Neuronal stem cell (in vitro differentiated cells): ENCODE measurements at regions not wholly inside any gene's neighbourhood (a gene's known extent, or its start where the extent isn't known, plus 50 kb on each side); places are given as distances from the start of the nearest gene placed in this dataset.

Experiments used
- DNase-seq: peaks from one replicate; pipeline ENCODE4 v3.0.0-alpha.2; 2013; ENCODE audit warnings: low spot score
- H2AFZ ChIP-seq: one replicate; pipeline ENCODE4 v1.6.1; 2013; ENCODE audit warnings: mild to moderate bottlenecking, low read length, inconsistent platforms
- H2AK5ac ChIP-seq: 2 replicates; pipeline ENCODE4 v1.6.1; 2013; ENCODE audit warnings: low read depth, mild to moderate bottlenecking, inconsistent platforms, low read length, moderate library complexity, mixed read lengths
- H2BK120ac ChIP-seq: 2 replicates; pipeline ENCODE4 v1.6.1; 2013; ENCODE audit warnings: low read depth, mild to moderate bottlenecking, inconsistent platforms, low read length, moderate library complexity, mixed read lengths
- H2BK12ac ChIP-seq: one replicate; pipeline ENCODE4 v1.6.1; 2013; ENCODE audit warnings: low read length, inconsistent platforms
- H2BK15ac ChIP-seq: 2 replicates; pipeline ENCODE4 v1.6.1; 2013; ENCODE audit warnings: mild to moderate bottlenecking, low read length, inconsistent platforms, mixed read lengths
- H2BK5ac ChIP-seq: one replicate; pipeline ENCODE4 v1.6.1; 2013; ENCODE audit warnings: inconsistent platforms, mild to moderate bottlenecking, low read length, moderate library complexity
- H3K14ac ChIP-seq: one replicate; pipeline ENCODE4 v1.6.1; 2013; ENCODE audit warnings: low read length, inconsistent platforms
- H3K18ac ChIP-seq: 2 replicates; pipeline ENCODE4 v1.6.1; 2013; ENCODE audit warnings: low read length, inconsistent platforms
- H3K23ac ChIP-seq: 2 replicates; pipeline ENCODE4 v1.6.1; 2013; ENCODE audit warnings: low read depth, mild to moderate bottlenecking, mixed read lengths, low read length, inconsistent platforms; ENCODE audit not compliant: poor library complexity
- H3K27ac ChIP-seq: replicated peaks from 3 replicates; pipeline ENCODE4 v1.5.1; 2013; ENCODE audit warnings: low read length, inconsistent platforms
- H3K27me3 ChIP-seq, 3 experiments: 2 replicates each; pipeline ENCODE4 v1.6.1; 2013; ENCODE audit warnings: low read length in 3 of 3, mild to moderate bottlenecking in 2 of 3, inconsistent platforms in 1 of 3, low read depth in 1 of 3, mixed read lengths in 1 of 3, moderate library complexity in 1 of 3; ENCODE audit not compliant: control insufficient read depth in 3 of 3, insufficient read depth in 3 of 3
- H3K36me3 ChIP-seq, 2 donors: replicated peaks in 1 of 2; 2 replicates each; pipeline ENCODE4 v1.6.1; 2013; ENCODE audit warnings: low read length in 2 of 2; ENCODE audit not compliant: control insufficient read depth in 2 of 2, insufficient read depth in 2 of 2
- H3K4ac ChIP-seq: 2 replicates; pipeline ENCODE4 v1.6.1; 2013; ENCODE audit warnings: inconsistent platforms, mild to moderate bottlenecking, low read length, moderate library complexity
- H3K4me1 ChIP-seq, 2 donors: 1 replicate in 1 of 2; 2 replicates in 1 of 2; pipeline ENCODE4 v1.6.1; 2013; ENCODE audit warnings: low read length in 2 of 2, low read depth in 1 of 2; ENCODE audit not compliant: control insufficient read depth in 2 of 2, insufficient read depth in 1 of 2
- H3K4me2 ChIP-seq: one replicate; pipeline ENCODE4 v1.6.1; 2013; ENCODE audit warnings: mild to moderate bottlenecking, low read length, inconsistent platforms; ENCODE audit not compliant: insufficient read depth, poor library complexity, severe bottlenecking
- H3K4me3 ChIP-seq, 2 donors: 2 replicates each; pipeline ENCODE4 v1.5.1; 2013; ENCODE audit warnings: low read length in 2 of 2, mild to moderate bottlenecking in 2 of 2, inconsistent platforms in 1 of 2, moderate library complexity in 1 of 2
- H3K79me1 ChIP-seq: one replicate; pipeline ENCODE4 v1.6.1; 2013; ENCODE audit warnings: low read depth, mild to moderate bottlenecking, inconsistent platforms, low read length, moderate library complexity
- H3K9ac ChIP-seq: one replicate; pipeline ENCODE4 v1.6.1; 2013; ENCODE audit warnings: mild to moderate bottlenecking, low read depth, low read length, inconsistent platforms; ENCODE audit not compliant: poor library complexity
- H3K9me3 ChIP-seq, 2 donors: replicated peaks in 1 of 2; 2 replicates each; pipeline versions ENCODE3 to v1.6.1; 2013; ENCODE audit warnings: low read length in 2 of 2, mild to moderate bottlenecking in 2 of 2, inconsistent platforms in 1 of 2, low read depth in 1 of 2, mixed read lengths in 1 of 2, moderate library complexity in 1 of 2; ENCODE audit not compliant: control insufficient read depth in 2 of 2, insufficient read depth in 1 of 2
- H4K8ac ChIP-seq: one replicate; pipeline ENCODE4 v1.6.1; 2013; ENCODE audit warnings: low read depth, mild to moderate bottlenecking, inconsistent platforms, low read length, moderate library complexity
- H4K91ac ChIP-seq: one replicate; pipeline ENCODE4 v1.6.1; 2013; ENCODE audit warnings: low read length, low read depth, mild to moderate bottlenecking, inconsistent platforms; ENCODE audit not compliant: poor library complexity
- WGBS, 2 donors: extraction: QIAGEN DNeasy Blood & Tissue Kit; methylation state at CpG; one replicate each; pipeline ENCODE4 v1.1.7; 2013; ENCODE audit warnings: missing lambda C conversion rate in 2 of 2, mixed read lengths in 1 of 2; ENCODE audit not compliant: insufficient read length in 2 of 2, insufficient replicate concordance in 1 of 2; ENCODE audit errors: extremely low coverage in 2 of 2; 5-methylcytosine and 5-hydroxymethylcytosine counted together

- no CpG with 5 or more reads among the region's 3 CpGs for WGBS, 2 donors
These were observed 140.6 kb downstream of the ZIC5 start for GRCh38 chr13:99830931-99831330.

GRCh38 chr13:99829593-99830239 lies 141.9 kb downstream of the ZIC5 start:
- Histone ChIP-seq H3K79me1 (no peaks in the 10 kb centered on the region), H3K36me3 (no peaks in the 10 kb centered on the region), H2BK5ac (no peak overlapping the region), H3K27ac (no peak overlapping the region), H3K23ac (no peak overlapping the region), H3K4me3 (no peak overlapping the region), H2BK120ac (no peak overlapping the region), H2BK12ac (no peak overlapping the region), H3K4ac (no peak overlapping the region), H3K18ac (no peak overlapping the region), H3K4me1 (peaks cover 0 to 4% of the 10 kb centered on the region in 2 donors), H4K8ac (no peak overlapping the region), H2AK5ac (no peak overlapping the region), H3K9me3 (peaks cover 0 to 1% of the 10 kb centered on the region in 2 donors), H3K9ac (no peak overlapping the region), H4K91ac (no peak overlapping the region), H3K14ac (no peak overlapping the region), H3K27me3 (no peaks in the 10 kb centered on the region), H2BK15ac (no peak overlapping the region), H2AFZ (no peak overlapping the region), H3K4me2 (no peak overlapping the region)
- no peak for DNase-seq
- WGBS, 2 donors, result no CpG with 5 or more reads among the region's 12 CpGs

More at GRCh38 chr13:99830931-99831330, 140.6 kb downstream of the ZIC5 start:
- Histone ChIP-seq H3K4me1 (peaks cover 0 to 12% of the 10 kb centered on the region in 2 donors), H2BK5ac (no peak overlapping the region), H2BK15ac (no peak overlapping the region), H2AFZ (no peak overlapping the region), H4K8ac (no peak overlapping the region), H2BK12ac (no peak overlapping the region), H3K27ac (no peak overlapping the region), H3K9me3 (no peaks in the 10 kb centered on the region), H3K9ac (no peak overlapping the region), H3K27me3 (no peaks in the 10 kb centered on the region), H3K79me1 (no peaks in the 10 kb centered on the region), H4K91ac (no peak overlapping the region), H3K4ac (no peak overlapping the region), H3K4me2 (no peak overlapping the region), H3K18ac (no peak overlapping the region), H2BK120ac (no peak overlapping the region), H2AK5ac (no peak overlapping the region), H3K14ac (no peak overlapping the region), H3K36me3 (no peaks in the 10 kb centered on the region), H3K4me3 (no peak overlapping the region), H3K23ac (no peak overlapping the region)
- no peak for DNase-seq

DNA sequence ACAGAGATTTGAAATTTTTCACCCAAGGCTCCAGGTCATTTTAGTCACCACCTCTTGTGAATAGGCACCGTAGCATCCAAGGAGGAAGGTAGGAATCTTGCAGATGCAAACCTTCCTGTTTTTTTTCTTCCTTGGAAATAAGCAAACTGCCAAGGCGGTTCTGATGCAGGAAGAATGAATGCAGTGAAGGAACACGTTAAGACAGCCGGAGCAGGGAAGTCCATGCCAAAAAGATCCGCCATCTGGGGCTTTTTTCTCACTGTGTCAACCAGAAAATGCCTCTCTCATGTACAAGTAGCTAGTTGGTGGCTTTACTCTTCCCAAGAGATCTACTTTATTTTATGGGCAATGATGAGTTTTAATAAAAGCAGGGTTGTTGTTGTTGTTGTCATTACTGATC lies 142.4 kb downstream of the ZIC5 start:
- Histone ChIP-seq H4K8ac (no peak overlapping the region), H3K18ac (no peak overlapping the region), H3K4me1 (no peaks in the 10 kb centered on the region), H2BK15ac (no peak overlapping the region), H2BK5ac (no peak overlapping the region), H2BK120ac (no peak overlapping the region), H3K9me3 (peaks cover 0 to 1% of the 10 kb centered on the region in 2 donors), H3K4ac (no peak overlapping the region), H4K91ac (no peak overlapping the region), H3K27me3 (no peaks in the 10 kb centered on the region), H3K23ac (no peak overlapping the region), H3K14ac (no peak overlapping the region), H3K4me2 (no peak overlapping the region), H2AFZ (no peak overlapping the region), H3K36me3 (no peaks in the 10 kb centered on the region), H3K79me1 (no peaks in the 10 kb centered on the region), H2AK5ac (no peak overlapping the region), H3K4me3 (no peak overlapping the region), H3K27ac (no peak overlapping the region), H2BK12ac (no peak overlapping the region), H3K9ac (no peak overlapping the region)
- DNase-seq, result no peak
- WGBS, 2 donors, result no CpG with 5 or more reads among the region's 5 CpGs

GRCh38 chr13:99828735-99829134 lies 142.8 kb downstream of the ZIC5 start:
- Histone ChIP-seq H3K79me1 (no peaks in the 10 kb centered on the region), H2BK5ac (no peak overlapping the region), H3K9ac (no peak overlapping the region), H3K14ac (no peak overlapping the region), H3K9me3 (peaks cover 0 to 1% of the 10 kb centered on the region in 2 donors), H2AK5ac (no peak overlapping the region), H3K4ac (no peak overlapping the region), H2BK120ac (no peak overlapping the region), H3K36me3 (no peaks in the 10 kb centered on the region), H3K27me3 (no peaks in the 10 kb centered on the region), H3K23ac (no peak overlapping the region), H3K4me1 (no peaks in the 10 kb centered on the region), H3K4me2 (no peak overlapping the region), H3K18ac (no peak overlapping the region), H2BK12ac (no peak overlapping the region), H3K4me3 (no peak overlapping the region), H4K8ac (no peak overlapping the region), H2AFZ (no peak overlapping the region), H2BK15ac (no peak overlapping the region), H3K27ac (no peak overlapping the region), H4K91ac (no peak overlapping the region)
- no peak for DNase-seq
- no CpG with 5 or more reads among the region's 8 CpGs for WGBS, 2 donors
